GM23338 (cell line): ENCODE measurements at regions not wholly inside any gene's neighbourhood (a gene's known extent, or its start where the extent isn't known, plus 50 kb on each side); places are given as distances from the start of the nearest gene placed in this dataset.

Experiments
- ATAC-seq: fragments of 200-7000 bp; cut with Tn5 transposase; 3 replicates; pipeline ENCODE4 v1.9.1; 2020
- DNase-seq: peaks from one replicate; pipeline ENCODE4 v3.0.0-alpha.2; 2015; ENCODE audit warnings: low spot score
- H2AFZ ChIP-seq: fragments of 200-600 bp; sonication (generic); 2 replicates; pipeline ENCODE4 v1.8.0; 2016; ENCODE audit warnings: antibody characterized with exemption, mild to moderate bottlenecking, moderate library complexity
- H3F3A ChIP-seq: fragments of 200-600 bp; sonication (generic); replicated peaks from 2 replicates; pipeline ENCODE4 v1.8.0; 2017; ENCODE audit warnings: antibody characterized with exemption, mixed run types, low read depth
- H3K27ac ChIP-seq: fragments of 200-600 bp; sonication (generic); 2 replicates; pipeline ENCODE4 v1.6.1; 2016; ENCODE audit warnings: low read depth
- H3K27me3 ChIP-seq: fragments of 200-600 bp; sonication (generic); 2 replicates; pipeline ENCODE4 v1.8.0; 2016; ENCODE audit warnings: mild to moderate bottlenecking, mixed run types, moderate library complexity; ENCODE audit not compliant: insufficient read depth
- H3K36me3 ChIP-seq: fragments of 200-600 bp; sonication (generic); 2 replicates; pipeline ENCODE4 v1.8.0; 2016; ENCODE audit warnings: mild to moderate bottlenecking; ENCODE audit not compliant: insufficient read depth
- H3K4me1 ChIP-seq: fragments of 200-600 bp; sonication (generic); 2 replicates; pipeline ENCODE4 v1.8.0; 2016; ENCODE audit warnings: mild to moderate bottlenecking, moderate library complexity; ENCODE audit not compliant: insufficient read depth
- H3K4me2 ChIP-seq: fragments of 200-600 bp; sonication (generic); 2 replicates; pipeline ENCODE4 v1.7.1; 2017; ENCODE audit warnings: mixed run types
- H3K4me3 ChIP-seq: fragments of 200-600 bp; sonication (generic); 2 replicates; pipeline ENCODE4 v1.6.1; 2016; ENCODE audit warnings: mixed run types
- H3K79me2 ChIP-seq: fragments of 200-600 bp; sonication (generic); replicated peaks from 2 replicates; pipeline ENCODE4 v1.8.0; 2017; ENCODE audit warnings: mild to moderate bottlenecking; ENCODE audit not compliant: insufficient read depth
- H3K9me2 ChIP-seq: fragments of 200-600 bp; sonication (generic); 2 replicates; pipeline ENCODE4 v1.8.0; 2017; ENCODE audit not compliant: insufficient read depth
- H4K20me1 ChIP-seq: fragments of 200-600 bp; sonication (generic); replicated peaks from 2 replicates; pipeline ENCODE4 v1.8.0; 2017; ENCODE audit warnings: mild to moderate bottlenecking; ENCODE audit not compliant: insufficient read depth
- H3K27ac Mint-ChIP-seq: 2 replicates; pipeline ENCODE4 v1.8.0; 2020; ENCODE audit warnings: inconsistent platforms, mild to moderate bottlenecking, moderate library complexity, mixed read lengths
- H3K27me3 Mint-ChIP-seq: 3 replicates; pipeline ENCODE4 v1.8.0; 2022; ENCODE audit warnings: low read depth, mild to moderate bottlenecking, moderate library complexity, mixed read lengths, inconsistent platforms; ENCODE audit not compliant: insufficient read depth, poor library complexity
- H3K36me3 Mint-ChIP-seq: 3 replicates; pipeline ENCODE4 v1.8.0; 2021; ENCODE audit warnings: low read depth, mild to moderate bottlenecking, inconsistent platforms, moderate library complexity, mixed read lengths
- H3K4me1 Mint-ChIP-seq: 3 replicates; pipeline ENCODE4 v1.8.0; 2020; ENCODE audit warnings: mild to moderate bottlenecking, inconsistent platforms, mixed read lengths
- H3K4me3 Mint-ChIP-seq: 3 replicates; pipeline ENCODE4 v1.8.0; 2021; ENCODE audit warnings: moderate library complexity, mild to moderate bottlenecking, inconsistent platforms, mixed read lengths
- H3K9me3 Mint-ChIP-seq: 3 replicates; pipeline ENCODE4 v1.8.0; 2020; ENCODE audit warnings: moderate library complexity, mild to moderate bottlenecking, inconsistent platforms, mixed read lengths
- CREB1 ChIP-seq: fragments of 250-450 bp; sonication (Bioruptor Pico); IDR thresholded peaks from 2 replicates; pipeline ENCODE4 v1.5.0; 2020; ENCODE audit warnings: low read depth, mild to moderate bottlenecking, moderate library complexity
- EZH2 ChIP-seq: fragments of 200-600 bp; sonication (generic); IDR thresholded peaks from one replicate; pipeline ENCODE4 v1.8.0; 2017; ENCODE audit warnings: antibody characterized with exemption, mild to moderate bottlenecking, low read depth; ENCODE audit not compliant: unreplicated experiment
- EZH2phosphoT487 ChIP-seq: fragments of 200-600 bp; sonication (generic); IDR thresholded peaks from one replicate; pipeline ENCODE4 v1.8.1; 2018; ENCODE audit warnings: antibody characterized with exemption; ENCODE audit not compliant: unreplicated experiment
- JUNB ChIP-seq: IDR thresholded peaks from one replicate; pipeline ENCODE4 v1.6.1; 2016; ENCODE audit warnings: antibody characterized with exemption; ENCODE audit not compliant: unreplicated experiment
- NANOG ChIP-seq: IDR thresholded peaks from 2 replicates; pipeline ENCODE4 v1.6.1; 2016; ENCODE audit warnings: antibody characterized with exemption, borderline replicate concordance
- POLR2AphosphoS5 ChIP-seq: IDR thresholded peaks from 2 replicates; pipeline ENCODE4 v1.6.1; 2016; ENCODE audit warnings: antibody characterized with exemption, low read depth
- STAT1 ChIP-seq: IDR thresholded peaks from one replicate; pipeline ENCODE4 v1.6.1; 2016; ENCODE audit warnings: antibody characterized with exemption; ENCODE audit not compliant: unreplicated experiment
- ZNF331 ChIP-seq: fragments of 250-450 bp; sonication (Bioruptor Pico); IDR thresholded peaks from 2 replicates; pipeline ENCODE4 v1.5.0; 2020; ENCODE audit warnings: low read depth, mild to moderate bottlenecking, moderate library complexity
- TF ChIP-seq, protein P1 (sequence below): fragments of 250-450 bp; sonication (Bioruptor Pico); IDR thresholded peaks from 2 replicates; pipeline ENCODE4 v1.5.0; 2020; ENCODE audit warnings: mild to moderate bottlenecking, moderate library complexity
- TF ChIP-seq, protein P2 (sequence below): IDR thresholded peaks from one replicate; pipeline ENCODE4 v1.6.1; 2018; ENCODE audit warnings: antibody characterized with exemption; ENCODE audit not compliant: unreplicated experiment
- TF ChIP-seq, protein P3 (sequence below), 2 experiments: fragments of 200-600 bp in 1 of 2; sonication (generic) in 1 of 2; conservative IDR thresholded peaks; 2 replicates each; pipeline versions ENCODE4 v1.5.1 to v1.6.1; 2016 to 2017; ENCODE audit warnings: antibody characterized with exemption in 2 of 2, low read depth in 2 of 2, mild to moderate bottlenecking in 2 of 2, moderate library complexity in 1 of 2

DNA sequence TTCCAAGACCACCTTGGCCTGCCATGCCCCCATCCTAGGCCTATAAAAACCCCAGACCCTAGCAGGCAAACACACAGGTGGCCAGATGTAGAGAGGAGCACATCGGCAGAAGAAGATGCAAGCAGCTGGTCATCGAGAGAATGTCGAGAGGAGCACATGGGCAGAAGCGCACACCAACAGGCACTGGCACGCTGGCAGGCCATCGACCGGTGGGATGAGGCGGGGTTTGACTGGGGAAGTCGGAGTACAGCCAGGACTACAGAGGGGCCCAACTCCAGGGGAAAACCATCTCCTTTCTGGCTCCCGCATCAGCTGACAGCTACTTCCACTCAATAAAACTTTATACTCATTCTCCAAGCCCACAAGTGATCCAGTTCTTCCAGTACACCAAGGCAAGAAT is 283.1 kb upstream of the RGMB start:
- Mint-ChIP-seq H3K27me3 (peaks cover 5% of the 10 kb centered on the region), H3K9me3 (peaks cover 19% of the 10 kb centered on the region), H3K4me3 (no peak overlapping the region), H3K36me3 (peaks cover 10% of the 10 kb centered on the region; the same call in 1 of the 3 replicates), H3K27ac (no peak overlapping the region), H3K4me1 (no peaks in the 10 kb centered on the region)
- no peaks in the 10 kb centered on the region for H3K36me3 ChIP-seq
- H2AFZ ChIP-seq: no peak overlapping the region
- H4K20me1 ChIP-seq: no peaks in the 10 kb centered on the region
- no peaks in the 10 kb centered on the region for H3K4me1 ChIP-seq
- H3K27me3 ChIP-seq: no peaks in the 10 kb centered on the region
- 0 out of 2 replicates have a peak, but pooled peaks cover 6% of the 10 kb centered on the region for H3K9me2 ChIP-seq
- H3K27ac ChIP-seq: no peak overlapping the region
- ATAC-seq (no peak), DNase-seq (no peak)
- TF ChIP-seq POLR2AphosphoS5 (no peak), ZNF331 (CRISPR knock-in tag) (no peak), EZH2 (no peak), EZH2phosphoT487 (no peak), NANOG (no peak), CREB1 (CRISPR knock-in tag) (no peak), STAT1 (no peak), JUNB (no peak)
- TF ChIP-seq, protein P1, sequence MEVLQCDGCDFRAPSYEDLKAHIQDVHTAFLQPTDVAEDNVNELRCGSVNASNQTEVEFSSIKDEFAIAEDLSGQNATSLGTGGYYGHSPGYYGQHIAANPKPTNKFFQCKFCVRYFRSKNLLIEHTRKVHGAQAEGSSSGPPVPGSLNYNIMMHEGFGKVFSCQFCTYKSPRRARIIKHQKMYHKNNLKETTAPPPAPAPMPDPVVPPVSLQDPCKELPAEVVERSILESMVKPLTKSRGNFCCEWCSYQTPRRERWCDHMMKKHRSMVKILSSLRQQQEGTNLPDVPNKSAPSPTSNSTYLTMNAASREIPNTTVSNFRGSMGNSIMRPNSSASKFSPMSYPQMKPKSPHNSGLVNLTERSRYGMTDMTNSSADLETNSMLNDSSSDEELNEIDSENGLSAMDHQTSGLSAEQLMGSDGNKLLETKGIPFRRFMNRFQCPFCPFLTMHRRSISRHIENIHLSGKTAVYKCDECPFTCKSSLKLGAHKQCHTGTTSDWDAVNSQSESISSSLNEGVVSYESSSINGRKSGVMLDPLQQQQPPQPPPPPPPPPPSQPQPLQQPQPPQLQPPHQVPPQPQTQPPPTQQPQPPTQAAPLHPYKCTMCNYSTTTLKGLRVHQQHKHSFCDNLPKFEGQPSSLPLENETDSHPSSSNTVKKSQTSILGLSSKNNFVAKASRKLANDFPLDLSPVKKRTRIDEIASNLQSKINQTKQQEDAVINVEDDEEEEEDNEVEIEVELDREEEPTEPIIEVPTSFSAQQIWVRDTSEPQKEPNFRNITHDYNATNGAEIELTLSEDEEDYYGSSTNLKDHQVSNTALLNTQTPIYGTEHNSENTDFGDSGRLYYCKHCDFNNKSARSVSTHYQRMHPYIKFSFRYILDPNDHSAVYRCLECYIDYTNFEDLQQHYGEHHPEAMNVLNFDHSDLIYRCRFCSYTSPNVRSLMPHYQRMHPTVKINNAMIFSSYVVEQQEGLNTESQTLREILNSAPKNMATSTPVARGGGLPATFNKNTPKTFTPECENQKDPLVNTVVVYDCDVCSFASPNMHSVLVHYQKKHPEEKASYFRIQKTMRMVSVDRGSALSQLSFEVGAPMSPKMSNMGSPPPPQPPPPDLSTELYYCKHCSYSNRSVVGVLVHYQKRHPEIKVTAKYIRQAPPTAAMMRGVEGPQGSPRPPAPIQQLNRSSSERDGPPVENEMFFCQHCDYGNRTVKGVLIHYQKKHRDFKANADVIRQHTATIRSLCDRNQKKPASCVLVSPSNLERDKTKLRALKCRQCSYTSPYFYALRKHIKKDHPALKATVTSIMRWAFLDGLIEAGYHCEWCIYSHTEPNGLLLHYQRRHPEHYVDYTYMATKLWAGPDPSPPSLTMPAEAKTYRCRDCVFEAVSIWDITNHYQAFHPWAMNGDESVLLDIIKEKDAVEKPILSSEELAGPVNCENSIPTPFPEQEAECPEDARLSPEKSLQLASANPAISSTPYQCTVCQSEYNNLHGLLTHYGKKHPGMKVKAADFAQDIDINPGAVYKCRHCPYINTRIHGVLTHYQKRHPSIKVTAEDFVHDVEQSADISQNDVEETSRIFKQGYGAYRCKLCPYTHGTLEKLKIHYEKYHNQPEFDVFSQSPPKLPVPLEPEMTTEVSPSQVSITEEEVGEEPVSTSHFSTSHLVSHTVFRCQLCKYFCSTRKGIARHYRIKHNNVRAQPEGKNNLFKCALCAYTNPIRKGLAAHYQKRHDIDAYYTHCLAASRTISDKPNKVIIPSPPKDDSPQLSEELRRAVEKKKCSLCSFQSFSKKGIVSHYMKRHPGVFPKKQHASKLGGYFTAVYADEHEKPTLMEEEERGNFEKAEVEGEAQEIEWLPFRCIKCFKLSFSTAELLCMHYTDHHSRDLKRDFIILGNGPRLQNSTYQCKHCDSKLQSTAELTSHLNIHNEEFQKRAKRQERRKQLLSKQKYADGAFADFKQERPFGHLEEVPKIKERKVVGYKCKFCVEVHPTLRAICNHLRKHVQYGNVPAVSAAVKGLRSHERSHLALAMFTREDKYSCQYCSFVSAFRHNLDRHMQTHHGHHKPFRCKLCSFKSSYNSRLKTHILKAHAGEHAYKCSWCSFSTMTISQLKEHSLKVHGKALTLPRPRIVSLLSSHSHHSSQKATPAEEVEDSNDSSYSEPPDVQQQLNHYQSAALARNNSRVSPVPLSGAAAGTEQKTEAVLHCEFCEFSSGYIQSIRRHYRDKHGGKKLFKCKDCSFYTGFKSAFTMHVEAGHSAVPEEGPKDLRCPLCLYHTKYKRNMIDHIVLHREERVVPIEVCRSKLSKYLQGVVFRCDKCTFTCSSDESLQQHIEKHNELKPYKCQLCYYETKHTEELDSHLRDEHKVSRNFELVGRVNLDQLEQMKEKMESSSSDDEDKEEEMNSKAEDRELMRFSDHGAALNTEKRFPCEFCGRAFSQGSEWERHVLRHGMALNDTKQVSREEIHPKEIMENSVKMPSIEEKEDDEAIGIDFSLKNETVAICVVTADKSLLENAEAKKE: no peak
- TF ChIP-seq, protein P2, sequence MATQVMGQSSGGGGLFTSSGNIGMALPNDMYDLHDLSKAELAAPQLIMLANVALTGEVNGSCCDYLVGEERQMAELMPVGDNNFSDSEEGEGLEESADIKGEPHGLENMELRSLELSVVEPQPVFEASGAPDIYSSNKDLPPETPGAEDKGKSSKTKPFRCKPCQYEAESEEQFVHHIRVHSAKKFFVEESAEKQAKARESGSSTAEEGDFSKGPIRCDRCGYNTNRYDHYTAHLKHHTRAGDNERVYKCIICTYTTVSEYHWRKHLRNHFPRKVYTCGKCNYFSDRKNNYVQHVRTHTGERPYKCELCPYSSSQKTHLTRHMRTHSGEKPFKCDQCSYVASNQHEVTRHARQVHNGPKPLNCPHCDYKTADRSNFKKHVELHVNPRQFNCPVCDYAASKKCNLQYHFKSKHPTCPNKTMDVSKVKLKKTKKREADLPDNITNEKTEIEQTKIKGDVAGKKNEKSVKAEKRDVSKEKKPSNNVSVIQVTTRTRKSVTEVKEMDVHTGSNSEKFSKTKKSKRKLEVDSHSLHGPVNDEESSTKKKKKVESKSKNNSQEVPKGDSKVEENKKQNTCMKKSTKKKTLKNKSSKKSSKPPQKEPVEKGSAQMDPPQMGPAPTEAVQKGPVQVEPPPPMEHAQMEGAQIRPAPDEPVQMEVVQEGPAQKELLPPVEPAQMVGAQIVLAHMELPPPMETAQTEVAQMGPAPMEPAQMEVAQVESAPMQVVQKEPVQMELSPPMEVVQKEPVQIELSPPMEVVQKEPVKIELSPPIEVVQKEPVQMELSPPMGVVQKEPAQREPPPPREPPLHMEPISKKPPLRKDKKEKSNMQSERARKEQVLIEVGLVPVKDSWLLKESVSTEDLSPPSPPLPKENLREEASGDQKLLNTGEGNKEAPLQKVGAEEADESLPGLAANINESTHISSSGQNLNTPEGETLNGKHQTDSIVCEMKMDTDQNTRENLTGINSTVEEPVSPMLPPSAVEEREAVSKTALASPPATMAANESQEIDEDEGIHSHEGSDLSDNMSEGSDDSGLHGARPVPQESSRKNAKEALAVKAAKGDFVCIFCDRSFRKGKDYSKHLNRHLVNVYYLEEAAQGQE: no peak
- TF ChIP-seq, protein P3, sequence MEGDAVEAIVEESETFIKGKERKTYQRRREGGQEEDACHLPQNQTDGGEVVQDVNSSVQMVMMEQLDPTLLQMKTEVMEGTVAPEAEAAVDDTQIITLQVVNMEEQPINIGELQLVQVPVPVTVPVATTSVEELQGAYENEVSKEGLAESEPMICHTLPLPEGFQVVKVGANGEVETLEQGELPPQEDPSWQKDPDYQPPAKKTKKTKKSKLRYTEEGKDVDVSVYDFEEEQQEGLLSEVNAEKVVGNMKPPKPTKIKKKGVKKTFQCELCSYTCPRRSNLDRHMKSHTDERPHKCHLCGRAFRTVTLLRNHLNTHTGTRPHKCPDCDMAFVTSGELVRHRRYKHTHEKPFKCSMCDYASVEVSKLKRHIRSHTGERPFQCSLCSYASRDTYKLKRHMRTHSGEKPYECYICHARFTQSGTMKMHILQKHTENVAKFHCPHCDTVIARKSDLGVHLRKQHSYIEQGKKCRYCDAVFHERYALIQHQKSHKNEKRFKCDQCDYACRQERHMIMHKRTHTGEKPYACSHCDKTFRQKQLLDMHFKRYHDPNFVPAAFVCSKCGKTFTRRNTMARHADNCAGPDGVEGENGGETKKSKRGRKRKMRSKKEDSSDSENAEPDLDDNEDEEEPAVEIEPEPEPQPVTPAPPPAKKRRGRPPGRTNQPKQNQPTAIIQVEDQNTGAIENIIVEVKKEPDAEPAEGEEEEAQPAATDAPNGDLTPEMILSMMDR (conservative IDR thresholded peaks at IDR 0.05; ENCODE audit: low read depth in 2 of 2): no peak
- no peak overlapping the region for H3K4me2 ChIP-seq
- no peak overlapping the region for H3K4me3 ChIP-seq
- no peaks in the 10 kb centered on the region for H3F3A ChIP-seq
- no peaks in the 10 kb centered on the region for H3K79me2 ChIP-seq
